LNCaP clone FGC (cell line): ENCODE measurements at regions not wholly inside any gene's neighbourhood (a gene's known extent, or its start where the extent isn't known, plus 50 kb on each side); places are given as distances from the start of the nearest gene placed in this dataset.

Experiments used
- DNase-seq: peaks from one replicate; pipeline ENCODE4 v3.0.0-alpha.2; 2011; ENCODE audit warnings: low read depth
- H3K4me3 ChIP-seq: 2 replicates; pipeline ENCODE4 v1.5.1; 2011; ENCODE audit warnings: mild to moderate bottlenecking, low read depth, low read length, control low read depth
- TF ChIP-seq, protein P1 (sequence below): IDR thresholded peaks from 2 replicates; pipeline ENCODE4 v1.5.1; 2012; ENCODE audit warnings: mild to moderate bottlenecking; ENCODE audit not compliant: control insufficient read depth, insufficient read depth; ENCODE audit errors: extremely low read depth

DNA sequence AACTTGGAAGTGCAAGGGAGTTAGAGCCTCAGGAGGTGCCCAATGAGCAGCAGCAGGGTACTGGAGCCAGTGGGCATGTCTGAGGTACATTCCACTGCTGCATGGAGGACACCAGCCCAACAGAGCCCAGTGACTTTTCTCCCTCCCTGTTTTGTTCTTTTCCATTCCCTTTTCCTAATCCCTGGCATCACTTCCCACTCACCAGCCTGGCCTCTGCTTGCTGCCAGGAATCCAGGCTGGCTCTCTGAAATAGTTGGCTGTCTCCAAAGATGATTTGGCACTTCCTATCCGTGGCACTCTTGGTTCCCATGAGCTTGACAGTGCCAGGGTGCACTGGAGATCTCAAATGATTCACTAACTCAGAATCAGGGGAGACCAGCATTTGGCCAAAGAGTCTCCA is 97.7 kb upstream of the ZPBP start:
- TF ChIP-seq, protein P1, sequence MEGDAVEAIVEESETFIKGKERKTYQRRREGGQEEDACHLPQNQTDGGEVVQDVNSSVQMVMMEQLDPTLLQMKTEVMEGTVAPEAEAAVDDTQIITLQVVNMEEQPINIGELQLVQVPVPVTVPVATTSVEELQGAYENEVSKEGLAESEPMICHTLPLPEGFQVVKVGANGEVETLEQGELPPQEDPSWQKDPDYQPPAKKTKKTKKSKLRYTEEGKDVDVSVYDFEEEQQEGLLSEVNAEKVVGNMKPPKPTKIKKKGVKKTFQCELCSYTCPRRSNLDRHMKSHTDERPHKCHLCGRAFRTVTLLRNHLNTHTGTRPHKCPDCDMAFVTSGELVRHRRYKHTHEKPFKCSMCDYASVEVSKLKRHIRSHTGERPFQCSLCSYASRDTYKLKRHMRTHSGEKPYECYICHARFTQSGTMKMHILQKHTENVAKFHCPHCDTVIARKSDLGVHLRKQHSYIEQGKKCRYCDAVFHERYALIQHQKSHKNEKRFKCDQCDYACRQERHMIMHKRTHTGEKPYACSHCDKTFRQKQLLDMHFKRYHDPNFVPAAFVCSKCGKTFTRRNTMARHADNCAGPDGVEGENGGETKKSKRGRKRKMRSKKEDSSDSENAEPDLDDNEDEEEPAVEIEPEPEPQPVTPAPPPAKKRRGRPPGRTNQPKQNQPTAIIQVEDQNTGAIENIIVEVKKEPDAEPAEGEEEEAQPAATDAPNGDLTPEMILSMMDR = no peak
- H3K4me3 ChIP-seq = no peak overlapping the region
- no peak for DNase-seq

DNA sequence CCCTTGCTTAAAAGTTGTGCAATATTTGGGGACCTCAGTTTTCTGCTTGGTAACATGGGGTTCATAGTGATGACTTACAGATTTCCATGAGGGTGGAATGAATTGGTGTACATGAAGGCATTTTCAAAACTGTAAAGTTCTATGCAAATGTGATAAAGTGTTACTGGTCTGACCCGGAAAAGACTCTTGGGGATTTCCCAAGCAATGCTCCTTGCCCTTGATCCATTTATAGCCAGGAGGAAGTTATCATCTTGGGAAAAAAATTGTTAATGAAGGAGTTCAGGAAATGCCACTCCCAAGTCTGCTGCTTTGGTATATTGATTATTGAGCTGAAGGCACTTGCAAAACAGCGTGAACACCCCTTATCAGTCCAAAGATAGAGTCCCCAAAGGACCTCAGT is 96.3 kb upstream of the ZPBP start:
- TF ChIP-seq, protein P1 = no peak
- no peak for DNase-seq

GRCh38 chr7:50185951-50186682 is 93.1 kb upstream of the ZPBP start:
- DNase-seq = no peak
- H3K4me3 ChIP-seq = no peak overlapping the region
- TF ChIP-seq, protein P1 = no peak

More for the DNA sequence above, 96.3 kb upstream of the ZPBP start:
- no peak overlapping the region for H3K4me3 ChIP-seq

- no peak overlapping the region for H3K4me3 ChIP-seq
- TF ChIP-seq, protein P1 = no peak
- no peak for DNase-seq
These were observed 92.2 kb upstream of the ZPBP start for GRCh38 chr7:50185208-50185607.

DNA sequence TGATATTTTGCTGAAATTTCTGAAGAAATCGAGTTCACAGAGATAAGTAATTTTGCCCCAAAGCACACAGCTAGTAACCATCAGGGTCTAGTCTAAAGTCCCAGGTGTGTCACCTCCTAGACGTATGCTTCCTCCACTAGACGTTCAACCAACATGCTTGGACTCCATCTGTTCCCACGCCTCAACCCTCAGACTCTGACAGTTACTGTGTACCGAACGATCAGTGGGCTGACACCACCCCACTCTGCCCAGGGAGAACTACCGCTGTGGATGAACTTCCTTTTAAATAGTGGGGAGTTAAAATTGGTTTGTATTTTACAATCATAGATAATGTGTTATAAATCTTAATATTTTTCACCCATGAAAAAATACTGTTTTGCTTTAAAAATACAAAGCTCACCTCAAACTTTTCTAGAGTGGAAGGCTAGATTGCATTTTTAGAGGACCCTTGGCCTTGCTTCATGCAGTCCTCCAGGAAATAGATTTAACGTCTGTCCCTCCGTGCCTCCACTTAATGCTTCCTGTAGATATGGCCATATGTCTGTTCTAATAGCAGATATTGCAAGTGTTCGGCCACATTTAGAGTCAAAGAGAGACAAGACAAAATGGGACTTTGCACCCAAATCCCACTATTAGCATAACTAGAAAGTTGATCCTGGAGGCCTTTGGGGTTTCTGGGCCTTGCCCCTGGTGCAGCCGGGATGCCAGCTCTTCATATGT is 91.4 kb upstream of the ZPBP start:
- TF ChIP-seq, protein P1 = no peak
- no peak for DNase-seq
- no peak overlapping the region for H3K4me3 ChIP-seq

GRCh38 chr7:50182759-50183158 is 89.7 kb upstream of the ZPBP start:
- TF ChIP-seq, protein P1 = no peak
- H3K4me3 ChIP-seq = no peak overlapping the region
- no peak for DNase-seq
